Ascending aorta (tissue), 2 donors: ENCODE measurements at regions not wholly inside any gene's neighbourhood (a gene's known extent, or its start where the extent isn't known, plus 50 kb on each side); places are given as distances from the start of the nearest gene placed in this dataset.

Experiments used
- DNase-seq, 2 donors: peaks; one replicate each; pipeline ENCODE4 v3.0.0-alpha.2; 2019; ENCODE audit warnings: low spot score in 2 of 2
- H3K27ac ChIP-seq, 2 donors: fragments of 200-600 bp; sonication (generic); one replicate each; pipeline ENCODE4 v1.5.1; 2016 to 2017; ENCODE audit warnings: mild to moderate bottlenecking in 1 of 2
- H3K27me3 ChIP-seq: fragments of 200-600 bp; sonication (generic); one replicate; pipeline ENCODE4 v1.5.1; 2017
- H3K36me3 ChIP-seq, 2 donors: fragments of 200-600 bp; sonication (generic); one replicate each; pipeline ENCODE4 v1.5.1; 2016
- H3K4me1 ChIP-seq, 2 donors: fragments of 200-600 bp; sonication (generic); one replicate each; pipeline ENCODE4 v1.5.1; 2016 to 2017; ENCODE audit warnings: mild to moderate bottlenecking in 1 of 2
- H3K4me3 ChIP-seq, 2 donors: fragments of 200-600 bp; sonication (generic); one replicate each; pipeline ENCODE4 v1.5.1; 2016 to 2017; ENCODE audit warnings: mild to moderate bottlenecking in 1 of 2
- H3K9me3 ChIP-seq, 2 donors: fragments of 200-600 bp; sonication (generic); one replicate each; pipeline ENCODE4 v1.5.1; 2016
- CTCF ChIP-seq, 3 experiments: fragments of 200-600 bp in 2 of 3; fragments of 450-650 bp in 1 of 3; sonication (generic) in 2 of 3; IDR thresholded peaks; one replicate each; pipeline ENCODE4 v1.5.1; 2016 to 2019; ENCODE audit warnings: antibody characterized with exemption in 3 of 3, mild to moderate bottlenecking in 1 of 3, moderate library complexity in 1 of 3
- intact Hi-C: fragments of 100-400 bp; cut with DNase I; formaldehyde crosslinking; loops from one replicate; pipeline ENCODE4 v1.15.1; 2023

- H3K4me1 ChIP-seq, result no peaks in the 10 kb centered on the region
- intact Hi-C loops, result no loop called here
- DNase-seq, result no peak
- TF ChIP-seq CTCF (IDR thresholded peaks at IDR 0.05), result no peak
- H3K4me3 ChIP-seq, result no peak overlapping the region
- H3K27ac ChIP-seq, result no peak overlapping the region
- no peaks in the 10 kb centered on the region for H3K9me3 ChIP-seq
- H3K36me3 ChIP-seq, result peaks cover 40 to 67% of the 10 kb centered on the region in 2 donors
- H3K27me3 ChIP-seq, result no peaks in the 10 kb centered on the region
Observed at GRCh38 chr10:49463605-49464004, 67.7 kb upstream of the DRGX start.

- H3K27ac ChIP-seq, result no peak overlapping the region
- no peak overlapping the region for H3K4me3 ChIP-seq
- intact Hi-C loops, result no loop called here
- no peak for DNase-seq
- no peak for TF ChIP-seq CTCF (IDR thresholded peaks at IDR 0.05)
- peaks cover 50 to 75% of the 10 kb centered on the region in 2 donors for H3K36me3 ChIP-seq
- no peaks in the 10 kb centered on the region for H3K4me1 ChIP-seq
- H3K27me3 ChIP-seq, result no peaks in the 10 kb centered on the region
- H3K9me3 ChIP-seq, result peaks cover 6 to 15% of the 10 kb centered on the region in 2 donors
Observed at GRCh38 chr10:49458869-49459268, 63.0 kb upstream of the DRGX start.

GRCh38 chr10:49457686-49458085, 61.8 kb upstream of the DRGX start:
- TF ChIP-seq CTCF (IDR thresholded peaks at IDR 0.05), result no peak
- intact Hi-C loops, result no loop called here
- no peaks in the 10 kb centered on the region for H3K27me3 ChIP-seq
- H3K27ac ChIP-seq, result no peak overlapping the region
- no peak overlapping the region for H3K4me3 ChIP-seq
- DNase-seq, result no peak
- H3K9me3 ChIP-seq, result peaks cover 9 to 22% of the 10 kb centered on the region in 2 donors
- peaks cover 51 to 74% of the 10 kb centered on the region in 2 donors for H3K36me3 ChIP-seq
- no peaks in the 10 kb centered on the region for H3K4me1 ChIP-seq

GRCh38 chr10:49448924-49449323, 53.0 kb upstream of the DRGX start:
- DNase-seq, result no peak
- Histone ChIP-seq H3K27me3 (no peaks in the 10 kb centered on the region), H3K27ac (no peak overlapping the region), H3K36me3 (peaks cover under 1 to 2% of the 10 kb centered on the region in 2 donors), H3K4me1 (no peaks in the 10 kb centered on the region), H3K4me3 (no peak overlapping the region), H3K9me3 (peaks cover 16 to 33% of the 10 kb centered on the region in 2 donors)
- TF ChIP-seq CTCF (IDR thresholded peaks at IDR 0.05), result no peak
- intact Hi-C loops, result no loop called here

- TF ChIP-seq CTCF (IDR thresholded peaks at IDR 0.05), result no peak
- Histone ChIP-seq H3K4me3 (no peak overlapping the region), H3K27ac (no peak overlapping the region), H3K9me3 (peaks cover 14 to 16% of the 10 kb centered on the region in 2 donors), H3K27me3 (no peaks in the 10 kb centered on the region), H3K4me1 (no peaks in the 10 kb centered on the region), H3K36me3 (peaks cover 0 to 9% of the 10 kb centered on the region in 2 donors)
- DNase-seq, result no peak
- intact Hi-C loops, result no loop called here
Observed at GRCh38 chr10:49446031-49446430, 50.1 kb upstream of the DRGX start.
